NT2/D1 (cell line): ENCODE measurements at regions not wholly inside any gene's neighbourhood (a gene's known extent, or its start where the extent isn't known, plus 50 kb on each side); places are given as distances from the start of the nearest gene placed in this dataset.

ENCODE experiments used
- YY1 ChIP-seq: IDR thresholded peaks from 2 replicates; pipeline ENCODE4 v1.6.1; 2011; ENCODE audit not compliant: insufficient read length, insufficient read depth
- ZNF274 ChIP-seq: IDR thresholded peaks from 2 replicates; pipeline ENCODE4 v1.6.1; 2011; ENCODE audit warnings: mild to moderate bottlenecking, low read depth, low read length

GRCh38 chr14:43568022-43568421 lies 939.1 kb downstream of the FSCB start:
- TF ChIP-seq ZNF274, result no peak
- no peak for TF ChIP-seq YY1
